Ovary (tissue), 7 donors: ENCODE measurements at regions not wholly inside any gene's neighbourhood (a gene's known extent, or its start where the extent isn't known, plus 50 kb on each side); places are given as distances from the start of the nearest gene placed in this dataset.

Source experiments
- DNase-seq, 5 donors: peaks; one replicate each; pipeline ENCODE4 v3.0.0-alpha.2; 2019 to 2020
- H3K27ac ChIP-seq, 2 donors: fragments of 200-600 bp; one replicate each; pipeline versions ENCODE4 v1.5.1 to v1.8.0; 2019 to 2022
- H3K27me3 ChIP-seq: fragments of 200-600 bp; one replicate; pipeline ENCODE4 v1.8.0; 2022
- H3K36me3 ChIP-seq: fragments of 200-600 bp; sonication (generic); one replicate; pipeline ENCODE4 v1.5.1; 2019
- H3K4me1 ChIP-seq: one replicate; pipeline ENCODE4 v1.8.1; 2013; ENCODE audit warnings: mild to moderate bottlenecking, moderate library complexity; ENCODE audit not compliant: insufficient read depth
- H3K4me3 ChIP-seq: fragments of 200-600 bp; sonication (generic); one replicate; pipeline ENCODE4 v1.5.1; 2017
- H3K9me3 ChIP-seq, 2 donors: fragments of 200-600 bp in 1 of 2; sonication (generic) in 1 of 2; one replicate each; pipeline versions ENCODE4 v1.5.1 to v1.8.1; 2013 to 2019; ENCODE audit warnings: mild to moderate bottlenecking in 1 of 2, moderate library complexity in 1 of 2
- EP300 ChIP-seq: sonication (generic); formaldehyde crosslinking; IDR thresholded peaks from one replicate; pipeline ENCODE4 v1.6.1; 2017; ENCODE audit warnings: antibody characterized with exemption
- POLR2A ChIP-seq: fragments of 450-650 bp; IDR thresholded peaks from one replicate; pipeline ENCODE4 v1.6.1; 2017; ENCODE audit warnings: antibody characterized with exemption, mild to moderate bottlenecking, moderate library complexity
- WGBS, 3 donors: extraction: QIAGEN DNeasy Blood & Tissue Kit in 1 of 3; methylation state at CpG; one replicate each; pipeline versions ENCODE4 v1.1.5 to v1.1.7; 2013 to 2017; 5-methylcytosine and 5-hydroxymethylcytosine counted together
- intact Hi-C, 4 donors: fragments of 100-400 bp; cut with DNase I; formaldehyde crosslinking; loops; one replicate each; pipeline versions ENCODE4 v1.11.0 to v1.15.1; 2022 to 2023
- TF ChIP-seq, protein P1 (sequence below), 3 donors: fragments of 450-650 bp in 2 of 3; fragments of 200-600 bp in 1 of 3; IDR thresholded peaks; one replicate each; pipeline versions ENCODE4 v1.5.1 to v1.8.0; 2016 to 2022; ENCODE audit warnings: antibody characterized with exemption in 3 of 3, mild to moderate bottlenecking in 1 of 3
- donor health status: DM: no; HTN: no; CAD: no; lungs with moderate emphysema.
- donor health status: DM: no; HTN: no; CAD: no.
- donor health status: Bipolar disorder and iron deficiency.
- donor health status: DM: no; HTN: no; CAD: no.
- donor health status: DM: yes; HTN: yes; CAD: no.

DNA sequence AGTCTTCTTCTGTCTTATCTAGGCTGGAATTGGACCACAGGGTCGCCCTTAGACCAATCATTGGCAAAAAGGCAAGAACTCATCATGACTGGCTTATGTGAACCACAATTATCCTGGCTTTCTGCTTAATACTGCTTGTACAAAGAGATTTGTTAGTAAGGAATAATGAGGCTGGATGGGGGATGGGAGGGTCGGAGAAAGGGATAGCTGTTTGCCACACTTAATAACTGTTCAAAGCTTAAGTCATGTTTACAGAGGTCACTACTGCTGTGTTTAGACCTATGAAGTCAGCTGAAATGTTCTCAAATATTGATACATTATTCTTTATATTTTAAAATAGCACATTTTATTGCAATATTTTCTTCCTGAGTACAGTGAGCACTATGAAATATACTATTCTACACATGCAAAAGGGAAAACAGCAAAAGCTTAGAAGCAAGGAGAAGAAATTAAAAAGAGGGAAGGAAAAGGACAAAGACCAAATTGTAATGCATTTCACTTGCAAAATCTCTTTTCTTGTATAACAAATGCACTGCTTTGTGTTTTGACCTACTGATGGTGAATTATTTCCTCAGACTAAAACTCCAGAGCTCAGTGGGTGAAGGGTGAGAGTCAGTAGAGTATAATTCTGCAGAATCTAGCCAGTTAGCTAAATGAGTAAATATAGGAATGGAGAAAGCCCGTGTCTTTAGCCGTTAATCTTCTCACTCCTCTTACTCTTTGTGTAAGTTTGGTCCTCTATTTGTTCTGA, 404.9 kb upstream of the ZNF608 start:
- Histone ChIP-seq H3K27ac (no peak overlapping the region), H3K4me1 (peaks cover 4% of the 10 kb centered on the region), H3K4me3 (no peak overlapping the region), H3K27me3 (no peaks in the 10 kb centered on the region), H3K36me3 (no peaks in the 10 kb centered on the region), H3K9me3 (no peaks in the 10 kb centered on the region)
- no peak for DNase-seq
- WGBS, 3 donors, result 46 to 60% (median 55%) methylated on average over 4 of the region's 4 CpGs
- intact Hi-C loops, result no loop called here
- TF ChIP-seq EP300 (no peak), POLR2A (no peak)
- TF ChIP-seq, protein P1, sequence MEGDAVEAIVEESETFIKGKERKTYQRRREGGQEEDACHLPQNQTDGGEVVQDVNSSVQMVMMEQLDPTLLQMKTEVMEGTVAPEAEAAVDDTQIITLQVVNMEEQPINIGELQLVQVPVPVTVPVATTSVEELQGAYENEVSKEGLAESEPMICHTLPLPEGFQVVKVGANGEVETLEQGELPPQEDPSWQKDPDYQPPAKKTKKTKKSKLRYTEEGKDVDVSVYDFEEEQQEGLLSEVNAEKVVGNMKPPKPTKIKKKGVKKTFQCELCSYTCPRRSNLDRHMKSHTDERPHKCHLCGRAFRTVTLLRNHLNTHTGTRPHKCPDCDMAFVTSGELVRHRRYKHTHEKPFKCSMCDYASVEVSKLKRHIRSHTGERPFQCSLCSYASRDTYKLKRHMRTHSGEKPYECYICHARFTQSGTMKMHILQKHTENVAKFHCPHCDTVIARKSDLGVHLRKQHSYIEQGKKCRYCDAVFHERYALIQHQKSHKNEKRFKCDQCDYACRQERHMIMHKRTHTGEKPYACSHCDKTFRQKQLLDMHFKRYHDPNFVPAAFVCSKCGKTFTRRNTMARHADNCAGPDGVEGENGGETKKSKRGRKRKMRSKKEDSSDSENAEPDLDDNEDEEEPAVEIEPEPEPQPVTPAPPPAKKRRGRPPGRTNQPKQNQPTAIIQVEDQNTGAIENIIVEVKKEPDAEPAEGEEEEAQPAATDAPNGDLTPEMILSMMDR (IDR thresholded peaks at IDR 0.05), result no peak

DNA sequence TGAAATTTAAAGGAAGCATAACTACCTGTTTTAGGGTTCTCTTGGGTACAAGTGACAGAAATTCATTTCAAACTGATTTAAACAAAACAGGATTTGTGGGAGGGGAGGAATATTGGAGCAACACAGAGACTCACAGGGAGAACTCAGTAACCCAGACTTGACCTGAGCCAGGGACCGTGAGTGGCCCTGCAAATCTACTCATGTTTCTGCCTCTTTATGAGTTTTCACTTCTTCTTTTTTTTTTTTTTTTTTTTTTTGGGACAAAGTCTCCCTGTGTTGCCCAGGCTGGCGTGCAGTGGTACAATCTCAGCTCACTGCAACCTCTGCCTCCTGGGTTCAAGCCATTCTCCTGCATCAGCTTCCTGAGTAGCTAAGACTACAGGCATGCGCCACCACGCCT, 405.6 kb upstream of the ZNF608 start:
- H3K27ac ChIP-seq, result no peak overlapping the region
- intact Hi-C loops, result no loop called here

DNA sequence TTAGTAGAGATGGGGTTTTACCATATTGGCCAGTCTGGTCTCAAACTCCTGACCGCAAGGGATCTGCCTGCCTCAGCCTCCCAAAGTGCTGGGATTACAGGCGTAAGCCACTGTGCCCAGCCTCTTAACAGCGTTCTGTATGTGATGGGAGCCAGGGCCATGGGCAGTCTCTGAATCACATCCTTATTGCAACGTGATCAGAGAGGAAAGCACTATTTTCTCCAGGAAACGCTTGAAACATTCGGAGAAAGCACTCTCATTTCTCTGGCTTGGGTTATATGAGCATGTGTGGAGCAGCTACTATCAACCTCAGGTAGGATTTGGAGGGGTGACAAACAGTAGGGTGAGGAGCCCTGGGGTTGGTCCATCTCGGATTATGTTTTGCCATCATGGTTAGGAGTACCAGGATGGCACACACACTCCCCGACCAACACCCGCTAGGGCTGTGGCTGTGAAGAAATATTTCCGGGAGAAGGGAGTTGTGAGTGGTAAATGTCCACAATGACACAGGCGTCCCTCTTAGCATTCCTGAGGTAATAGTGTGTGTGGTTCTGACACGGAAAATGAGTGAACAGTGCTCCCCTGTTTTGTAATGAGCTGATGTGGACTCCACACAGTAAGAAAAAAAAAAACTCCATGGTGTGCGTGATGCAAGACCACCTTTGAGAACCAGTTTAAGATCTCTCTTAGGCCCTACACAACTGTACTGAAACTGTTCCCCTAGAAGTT, 406.2 kb upstream of the ZNF608 start:
- Histone ChIP-seq H3K4me3 (no peak overlapping the region), H3K27ac (no peak overlapping the region), H3K9me3 (no peaks in the 10 kb centered on the region), H3K4me1 (peaks cover 4% of the 10 kb centered on the region), H3K27me3 (no peaks in the 10 kb centered on the region), H3K36me3 (no peaks in the 10 kb centered on the region)
- TF ChIP-seq EP300 (no peak), POLR2A (no peak)
- TF ChIP-seq, protein P1 (IDR thresholded peaks at IDR 0.05), result no peak
- WGBS, 3 donors, result 89 to 97% (median 93%) methylated on average over 13 of the region's 13 CpGs
- intact Hi-C loops, result no loop called here
- DNase-seq, result no peak

More for the DNA sequence above, 405.6 kb upstream of the ZNF608 start:
- TF ChIP-seq POLR2A (no peak), EP300 (no peak)
- TF ChIP-seq, protein P1 (IDR thresholded peaks at IDR 0.05), result no peak
- no peak overlapping the region for H3K4me3 ChIP-seq
- H3K9me3 ChIP-seq, result no peaks in the 10 kb centered on the region
- DNase-seq, result no peak
- WGBS, 3 donors, result 72 to 83% (median 72%) methylated on average over 4 of the region's 4 CpGs
- H3K27me3 ChIP-seq, result no peaks in the 10 kb centered on the region
- peaks cover 4% of the 10 kb centered on the region for H3K4me1 ChIP-seq
- H3K36me3 ChIP-seq, result no peaks in the 10 kb centered on the region

DNA sequence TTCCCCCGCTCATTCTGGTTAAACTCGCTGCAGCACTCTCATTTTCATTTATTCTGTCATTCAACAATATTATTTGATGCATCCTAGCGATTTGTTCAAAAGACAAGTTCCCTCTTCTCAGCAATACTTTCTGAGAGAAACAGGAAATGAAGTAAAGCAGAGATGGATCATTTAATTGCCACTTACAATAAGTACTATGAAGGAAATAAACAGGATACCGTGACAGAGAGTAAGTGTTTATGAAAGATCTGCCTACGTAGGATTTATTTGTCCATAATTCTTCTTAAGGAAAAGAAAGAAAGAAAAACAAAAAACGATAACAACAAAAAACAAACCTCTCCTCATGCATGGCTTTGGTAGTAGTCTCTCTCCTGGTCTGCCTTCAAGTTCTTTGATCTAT, 406.8 kb upstream of the ZNF608 start:
- DNase-seq, result no peak
- Histone ChIP-seq H3K27ac (no peak overlapping the region), H3K27me3 (no peaks in the 10 kb centered on the region), H3K9me3 (no peaks in the 10 kb centered on the region), H3K4me3 (no peak overlapping the region), H3K36me3 (no peaks in the 10 kb centered on the region), H3K4me1 (peaks cover 4% of the 10 kb centered on the region)
- intact Hi-C loops, result no loop called here
- WGBS, 3 donors, result 56 to 65% (median 58%) methylated on average over 6 of the region's 6 CpGs
- TF ChIP-seq POLR2A, result no peak
- TF ChIP-seq, protein P1 (IDR thresholded peaks at IDR 0.05), result no peak
- TF ChIP-seq EP300, result no peak
